ENCODE measurements at regions not wholly inside any gene's neighbourhood (a gene's known extent, or its start where the extent isn't known, plus 50 kb on each side); places are given as distances from the start of the nearest gene placed in this dataset.

DNA sequence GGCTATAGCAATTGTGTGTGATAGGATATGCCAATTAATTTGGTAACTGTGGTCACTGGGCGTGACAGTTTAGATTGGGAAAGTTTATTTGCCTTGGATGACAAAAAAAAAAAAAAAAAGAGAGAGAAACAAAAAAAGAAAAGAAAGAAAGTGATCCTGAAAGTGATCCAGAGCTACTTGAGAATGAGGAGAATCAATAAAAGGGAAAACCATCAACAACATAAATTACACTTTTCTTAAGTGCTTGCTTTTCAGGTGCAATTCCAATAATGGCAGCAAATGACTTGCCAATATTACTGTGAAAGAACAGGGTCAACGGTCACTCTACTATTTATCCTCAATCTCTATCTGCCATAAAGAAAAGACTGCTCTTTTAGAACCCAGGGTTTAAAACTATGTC, 191.8 kb upstream of the SEMA3C start:
- Histone ChIP-seq H3K9ac (ENCODE audit: insufficient read length, low read depth) (no peak overlapping the region), H3K27me3 (ENCODE audit: insufficient read depth, insufficient read length) (no peaks in the 10 kb centered on the region), H3K36me3 (ENCODE audit: insufficient read depth, insufficient read length, low read length) (no peaks in the 10 kb centered on the region), H3K4me3 (ENCODE audit: insufficient read length, low read depth) (no peak overlapping the region), H3K4me1 (ENCODE audit: insufficient read depth, insufficient read length) (no peaks in the 10 kb centered on the region), H3K9me3 (ENCODE audit: insufficient read depth, low read length) (no peaks in the 10 kb centered on the region)
- DNase-seq (ENCODE audit: low read depth, low spot score) = no peak
- TF ChIP-seq YY1 (IDR thresholded peaks at IDR 0.05; ENCODE audit: insufficient read depth, insufficient read length) (no peak), ZNF274 (IDR thresholded peaks at IDR 0.05; ENCODE audit: low read depth, low read length) (no peak), SUZ12 (IDR thresholded peaks at IDR 0.05; ENCODE audit: extremely low read depth, insufficient read depth, insufficient read length) (no peak)

DNA sequence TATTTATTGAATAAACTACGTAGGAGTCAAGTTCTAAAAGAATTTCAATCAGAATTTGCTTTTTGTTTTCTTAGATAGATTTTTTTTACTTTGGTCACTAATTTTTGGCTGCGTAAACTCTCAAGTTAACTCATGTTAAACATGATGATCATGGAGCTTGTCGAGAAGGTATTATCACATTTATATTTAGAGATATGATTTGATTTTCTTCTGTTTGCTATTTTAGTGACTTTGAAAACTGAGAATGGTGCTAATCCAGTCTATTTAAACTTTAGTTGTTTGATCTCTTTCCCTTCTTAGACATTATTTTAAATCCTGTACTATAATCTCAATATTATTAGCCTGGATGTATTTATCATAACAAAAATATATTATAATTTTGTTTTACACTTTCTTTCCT, 179.4 kb upstream of the SEMA3C start:
- H3K4me1 ChIP-seq (ENCODE audit: insufficient read depth, insufficient read length) = no peaks in the 10 kb centered on the region
- DNase-seq (ENCODE audit: low read depth, low spot score) = no peak
- H3K36me3 ChIP-seq (ENCODE audit: insufficient read depth, insufficient read length, low read length) = no peaks in the 10 kb centered on the region
- TF ChIP-seq SUZ12 (IDR thresholded peaks at IDR 0.05; ENCODE audit: extremely low read depth, insufficient read depth, insufficient read length) = no peak
- TF ChIP-seq ZNF274 (IDR thresholded peaks at IDR 0.05; ENCODE audit: low read depth, low read length) = no peak
- no peak for TF ChIP-seq YY1 (IDR thresholded peaks at IDR 0.05; ENCODE audit: insufficient read depth, insufficient read length)
- no peak overlapping the region for H3K4me3 ChIP-seq (ENCODE audit: insufficient read length, low read depth)
- H3K9me3 ChIP-seq (ENCODE audit: insufficient read depth, low read length) = no peaks in the 10 kb centered on the region
- no peaks in the 10 kb centered on the region for H3K27me3 ChIP-seq (ENCODE audit: insufficient read depth, insufficient read length)
- H3K9ac ChIP-seq (ENCODE audit: insufficient read length, low read depth) = no peak overlapping the region

DNA sequence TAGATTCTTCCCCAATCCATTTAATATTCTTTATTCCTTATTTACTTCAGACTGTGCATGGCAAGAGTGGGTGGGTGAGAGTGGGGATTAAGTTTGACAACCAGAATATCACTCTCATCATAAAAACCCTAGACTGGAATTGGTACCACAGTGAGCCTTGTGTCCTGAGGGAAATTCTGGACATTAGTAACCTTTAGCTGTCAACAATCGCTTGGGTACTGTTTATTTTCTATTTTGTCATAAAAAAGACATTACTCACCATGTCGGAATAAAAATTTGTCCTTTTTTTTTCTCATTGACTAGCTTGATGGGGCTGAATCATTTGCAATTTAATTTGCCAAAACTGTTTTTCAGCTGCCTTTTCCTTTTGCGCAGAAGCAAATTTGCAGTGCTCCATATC, 176.1 kb upstream of the SEMA3C start:
- Histone ChIP-seq H3K4me1 (ENCODE audit: insufficient read depth, insufficient read length) (no peaks in the 10 kb centered on the region), H3K4me3 (ENCODE audit: insufficient read length, low read depth) (no peak overlapping the region), H3K9me3 (ENCODE audit: insufficient read depth, low read length) (no peaks in the 10 kb centered on the region), H3K27me3 (ENCODE audit: insufficient read depth, insufficient read length) (no peaks in the 10 kb centered on the region), H3K9ac (ENCODE audit: insufficient read length, low read depth) (no peak overlapping the region), H3K36me3 (ENCODE audit: insufficient read depth, insufficient read length, low read length) (no peaks in the 10 kb centered on the region)
- no peak for DNase-seq (ENCODE audit: low read depth, low spot score)
- TF ChIP-seq SUZ12 (IDR thresholded peaks at IDR 0.05; ENCODE audit: extremely low read depth, insufficient read depth, insufficient read length) = no peak
- TF ChIP-seq ZNF274 (IDR thresholded peaks at IDR 0.05; ENCODE audit: low read depth, low read length) = no peak
- TF ChIP-seq YY1 (IDR thresholded peaks at IDR 0.05; ENCODE audit: insufficient read depth, insufficient read length) = no peak

GRCh38 chr7:81081616-81082015, 162.8 kb upstream of the SEMA3C start:
- H3K36me3 ChIP-seq (ENCODE audit: insufficient read depth, insufficient read length, low read length) = no peaks in the 10 kb centered on the region
- H3K9me3 ChIP-seq (ENCODE audit: insufficient read depth, low read length) = peaks cover 10% of the 10 kb centered on the region; the same call in 1 of the 2 replicates
- H3K4me1 ChIP-seq (ENCODE audit: insufficient read depth, insufficient read length) = no peaks in the 10 kb centered on the region
- H3K27me3 ChIP-seq (ENCODE audit: insufficient read depth, insufficient read length) = no peaks in the 10 kb centered on the region
- H3K9ac ChIP-seq (ENCODE audit: insufficient read length, low read depth) = no peak overlapping the region
- H3K4me3 ChIP-seq (ENCODE audit: insufficient read length, low read depth) = no peak overlapping the region
- no peak for DNase-seq (ENCODE audit: low read depth, low spot score)
- TF ChIP-seq SUZ12 (IDR thresholded peaks at IDR 0.05; ENCODE audit: extremely low read depth, insufficient read depth, insufficient read length) = no peak
- no peak for TF ChIP-seq ZNF274 (IDR thresholded peaks at IDR 0.05; ENCODE audit: low read depth, low read length)
- no peak for TF ChIP-seq YY1 (IDR thresholded peaks at IDR 0.05; ENCODE audit: insufficient read depth, insufficient read length)

GRCh38 chr7:81080553-81080952, 161.7 kb upstream of the SEMA3C start:
- TF ChIP-seq YY1 (IDR thresholded peaks at IDR 0.05; ENCODE audit: insufficient read depth, insufficient read length) = no peak
- TF ChIP-seq SUZ12 (IDR thresholded peaks at IDR 0.05; ENCODE audit: extremely low read depth, insufficient read depth, insufficient read length) = no peak
- TF ChIP-seq ZNF274 (IDR thresholded peaks at IDR 0.05; ENCODE audit: low read depth, low read length) = no peak
- Histone ChIP-seq H3K9ac (ENCODE audit: insufficient read length, low read depth) (no peak overlapping the region), H3K4me3 (ENCODE audit: insufficient read length, low read depth) (no peak overlapping the region), H3K4me1 (ENCODE audit: insufficient read depth, insufficient read length) (no peaks in the 10 kb centered on the region), H3K36me3 (ENCODE audit: insufficient read depth, insufficient read length, low read length) (no peaks in the 10 kb centered on the region), H3K27me3 (ENCODE audit: insufficient read depth, insufficient read length) (no peaks in the 10 kb centered on the region), H3K9me3 (ENCODE audit: insufficient read depth, low read length) (peaks cover 10% of the 10 kb centered on the region; the same call in 1 of the 2 replicates)
- no peak for DNase-seq (ENCODE audit: low read depth, low spot score)

- Histone ChIP-seq H3K36me3 (ENCODE audit: insufficient read depth, insufficient read length, low read length) (no peaks in the 10 kb centered on the region), H3K27me3 (ENCODE audit: insufficient read depth, insufficient read length) (no peaks in the 10 kb centered on the region), H3K9me3 (ENCODE audit: insufficient read depth, low read length) (peaks cover 10% of the 10 kb centered on the region; the same call in 1 of the 2 replicates), H3K4me3 (ENCODE audit: insufficient read length, low read depth) (no peak overlapping the region), H3K4me1 (ENCODE audit: insufficient read depth, insufficient read length) (no peaks in the 10 kb centered on the region), H3K9ac (ENCODE audit: insufficient read length, low read depth) (no peak overlapping the region)
- DNase-seq (ENCODE audit: low read depth, low spot score) = no peak
- TF ChIP-seq YY1 (IDR thresholded peaks at IDR 0.05; ENCODE audit: insufficient read depth, insufficient read length) = no peak
- TF ChIP-seq ZNF274 (IDR thresholded peaks at IDR 0.05; ENCODE audit: low read depth, low read length) = no peak
- no peak for TF ChIP-seq SUZ12 (IDR thresholded peaks at IDR 0.05; ENCODE audit: extremely low read depth, insufficient read depth, insufficient read length)
Measured at GRCh38 chr7:81079746-81080145, 160.9 kb upstream of the SEMA3C start.

DNA sequence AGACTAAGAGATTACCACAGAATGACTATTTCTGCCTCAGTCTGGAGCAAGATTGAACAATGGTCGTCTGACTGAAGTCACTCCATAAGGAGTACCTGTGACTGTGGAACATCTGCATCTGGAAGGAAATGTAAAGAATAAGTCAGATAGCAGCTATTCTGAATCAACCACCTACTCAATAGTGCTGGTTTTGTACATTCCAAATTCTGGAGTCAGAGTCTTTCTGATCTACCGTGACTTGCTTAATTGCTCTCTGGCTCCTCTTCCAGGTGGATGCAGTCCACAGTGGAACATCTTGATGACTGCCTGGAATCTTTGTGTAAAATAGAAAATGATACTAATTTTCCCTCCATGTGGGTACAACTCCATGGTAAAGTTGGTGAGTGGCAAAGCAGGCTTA, 156.3 kb upstream of the SEMA3C start:
- Histone ChIP-seq H3K4me3 (ENCODE audit: insufficient read length, low read depth) (no peak overlapping the region), H3K27me3 (ENCODE audit: insufficient read depth, insufficient read length) (no peaks in the 10 kb centered on the region), H3K4me1 (ENCODE audit: insufficient read depth, insufficient read length) (no peaks in the 10 kb centered on the region), H3K9me3 (ENCODE audit: insufficient read depth, low read length) (peaks cover 25% of the 10 kb centered on the region), H3K9ac (ENCODE audit: insufficient read length, low read depth) (no peak overlapping the region), H3K36me3 (ENCODE audit: insufficient read depth, insufficient read length, low read length) (no peaks in the 10 kb centered on the region)
- no peak for TF ChIP-seq ZNF274 (IDR thresholded peaks at IDR 0.05; ENCODE audit: low read depth, low read length)
- no peak for TF ChIP-seq SUZ12 (IDR thresholded peaks at IDR 0.05; ENCODE audit: extremely low read depth, insufficient read depth, insufficient read length)
- no peak for TF ChIP-seq YY1 (IDR thresholded peaks at IDR 0.05; ENCODE audit: insufficient read depth, insufficient read length)
- no peak for DNase-seq (ENCODE audit: low read depth, low spot score)
